Astrocyte (in vitro differentiated cells and primary cell): ENCODE measurements at regions not wholly inside any gene's neighbourhood (a gene's known extent, or its start where the extent isn't known, plus 50 kb on each side); places are given as distances from the start of the nearest gene placed in this dataset.

Experiments used
- DNase-seq: peaks from one replicate; pipeline ENCODE4 v3.0.0-alpha.2; 2010; ENCODE audit warnings: low read depth
- FAIRE-seq: peaks from 2 replicates; lab custom pipeline; 2011; peaks lifted over from hg19 to GRCh38; lab: Jason Lieb, UNC
- H2AFZ ChIP-seq: 2 replicates; pipeline ENCODE4 v1.6.0; 2012; ENCODE audit warnings: low read depth, low read length, inconsistent platforms
- H3K27ac ChIP-seq: 2 replicates; pipeline ENCODE4 v1.5.1; 2011; ENCODE audit warnings: low read depth, low read length, inconsistent platforms
- H3K27me3 ChIP-seq: 2 replicates; pipeline ENCODE4 v1.6.0; 2011; ENCODE audit warnings: low read length, inconsistent platforms; ENCODE audit not compliant: insufficient read depth
- H3K36me3 ChIP-seq: 2 replicates; pipeline ENCODE4 v1.5.1; 2011; ENCODE audit warnings: low read length, inconsistent platforms; ENCODE audit not compliant: insufficient read depth
- H3K4me1 ChIP-seq: 2 replicates; pipeline ENCODE4 v1.5.1; 2011; ENCODE audit warnings: low read length, inconsistent platforms; ENCODE audit not compliant: insufficient read depth
- H3K4me2 ChIP-seq: 2 replicates; pipeline ENCODE4 v1.6.0; 2012; ENCODE audit warnings: low read length, inconsistent platforms
- H3K4me3 ChIP-seq: 2 replicates; pipeline ENCODE4 v1.5.1; 2011; ENCODE audit warnings: low read depth, mild to moderate bottlenecking, low read length, inconsistent platforms; ENCODE audit not compliant: insufficient read depth
- H3K79me2 ChIP-seq: 2 replicates; pipeline ENCODE4 v1.6.0; 2012; ENCODE audit warnings: mild to moderate bottlenecking, low read length, inconsistent platforms; ENCODE audit not compliant: insufficient read depth
- H3K9ac ChIP-seq: 2 replicates; pipeline ENCODE4 v1.6.0; 2012; ENCODE audit warnings: mild to moderate bottlenecking, low read length, inconsistent platforms
- H3K9me3 ChIP-seq: 2 replicates; pipeline ENCODE4 v1.5.1; 2012; ENCODE audit warnings: low read depth, mild to moderate bottlenecking, low read length, inconsistent platforms; ENCODE audit not compliant: insufficient read depth
- H4K20me1 ChIP-seq: 2 replicates; pipeline ENCODE4 v1.6.0; 2012; ENCODE audit warnings: low read length, inconsistent platforms; ENCODE audit not compliant: insufficient read depth
- H3K27ac Mint-ChIP-seq: one replicate; pipeline ENCODE4 v1.8.0; 2021; ENCODE audit warnings: mild to moderate bottlenecking, mixed read lengths; ENCODE audit not compliant: unreplicated experiment
- H3K27me3 Mint-ChIP-seq: one replicate; pipeline ENCODE4 v1.8.0; 2021; ENCODE audit warnings: low read depth, mixed read lengths; ENCODE audit not compliant: unreplicated experiment
- H3K36me3 Mint-ChIP-seq: one replicate; pipeline ENCODE4 v1.8.0; 2021; ENCODE audit warnings: low read depth, mixed read lengths; ENCODE audit not compliant: unreplicated experiment
- H3K4me1 Mint-ChIP-seq: one replicate; pipeline ENCODE4 v1.8.0; 2021; ENCODE audit warnings: low read depth, mixed read lengths; ENCODE audit not compliant: unreplicated experiment
- H3K4me3 Mint-ChIP-seq: one replicate; pipeline ENCODE4 v1.8.0; 2021; ENCODE audit warnings: mild to moderate bottlenecking, moderate library complexity, mixed read lengths; ENCODE audit not compliant: unreplicated experiment
- H3K9me3 Mint-ChIP-seq: one replicate; pipeline ENCODE4 v1.8.0; 2021; ENCODE audit warnings: mild to moderate bottlenecking, mixed read lengths; ENCODE audit not compliant: unreplicated experiment
- CTCF ChIP-seq: IDR thresholded peaks from 2 replicates; pipeline ENCODE4 v1.5.1; 2011; ENCODE audit warnings: low read depth, mild to moderate bottlenecking, inconsistent platforms, low read length, moderate library complexity; ENCODE audit not compliant: insufficient read depth
- EZH2 ChIP-seq: IDR thresholded peaks from 2 replicates; pipeline ENCODE4 v1.6.1; 2012; ENCODE audit warnings: mild to moderate bottlenecking, low read length, inconsistent platforms; ENCODE audit not compliant: insufficient read depth

GRCh38 chr2:47653036-47653435, 82.3 kb upstream of the KCNK12 start:
- H3K9me3 ChIP-seq = no peaks in the 10 kb centered on the region
- FAIRE-seq (no peak), DNase-seq (no peak)
- peaks cover 8% of the 10 kb centered on the region for H3K4me1 ChIP-seq
- H2AFZ ChIP-seq = no peak overlapping the region
- H4K20me1 ChIP-seq = no peaks in the 10 kb centered on the region
- H3K4me3 ChIP-seq = no peak overlapping the region
- no peak overlapping the region for H3K4me3 Mint-ChIP-seq
- no peaks in the 10 kb centered on the region for H3K79me2 ChIP-seq
- H3K36me3 Mint-ChIP-seq = no peaks in the 10 kb centered on the region
- peaks cover 6% of the 10 kb centered on the region for H3K27me3 Mint-ChIP-seq
- TF ChIP-seq CTCF = no peak
- TF ChIP-seq EZH2 = no peak
- H3K4me1 Mint-ChIP-seq = peaks cover 16% of the 10 kb centered on the region
- H3K27ac Mint-ChIP-seq = no peak overlapping the region
- H3K36me3 ChIP-seq = no peaks in the 10 kb centered on the region
- no peak overlapping the region for H3K9ac ChIP-seq
- H3K27ac ChIP-seq = no peak overlapping the region
- peaks cover 5% of the 10 kb centered on the region for H3K27me3 ChIP-seq
- H3K4me2 ChIP-seq = no peak overlapping the region
- H3K9me3 Mint-ChIP-seq = peaks cover 11% of the 10 kb centered on the region

- peaks cover 15% of the 10 kb centered on the region for H3K4me1 Mint-ChIP-seq
- no peak for FAIRE-seq
These were observed 81.4 kb upstream of the KCNK12 start for GRCh38 chr2:47652061-47652690.

More at GRCh38 chr2:47652061-47652690, 81.4 kb upstream of the KCNK12 start:
- Mint-ChIP-seq H3K36me3 (no peaks in the 10 kb centered on the region), H3K9me3 (peaks cover 11% of the 10 kb centered on the region), H3K4me3 (no peak overlapping the region), H3K27ac (no peak overlapping the region), H3K27me3 (peaks cover 13% of the 10 kb centered on the region)
- Histone ChIP-seq H3K4me3 (no peak overlapping the region), H3K9me3 (no peaks in the 10 kb centered on the region), H4K20me1 (no peaks in the 10 kb centered on the region), H3K4me1 (peaks cover 6% of the 10 kb centered on the region), H3K4me2 (no peak overlapping the region), H2AFZ (no peak overlapping the region), H3K27ac (no peak overlapping the region), H3K79me2 (no peaks in the 10 kb centered on the region), H3K9ac (no peak overlapping the region), H3K27me3 (peaks cover 4% of the 10 kb centered on the region), H3K36me3 (no peaks in the 10 kb centered on the region)
- no peak for TF ChIP-seq CTCF
- no peak for TF ChIP-seq EZH2
- no peak for DNase-seq
